Stomach (tissue), 4 donors: ENCODE measurements at regions not wholly inside any gene's neighbourhood (a gene's known extent, or its start where the extent isn't known, plus 50 kb on each side); places are given as distances from the start of the nearest gene placed in this dataset.

Experiments used
- POLR2A ChIP-seq, 4 donors: fragments of 450-650 bp; IDR thresholded peaks; one replicate each; pipeline ENCODE4 v1.6.1; 2016; ENCODE audit warnings: antibody characterized with exemption in 4 of 4, control low read depth in 2 of 4, mild to moderate bottlenecking in 1 of 4, moderate library complexity in 1 of 4
- POLR2AphosphoS5 ChIP-seq, 3 donors: sonication (generic); formaldehyde crosslinking; IDR thresholded peaks; one replicate each; pipeline ENCODE4 v1.6.1; 2016; ENCODE audit warnings: antibody characterized with exemption in 3 of 3
- TF ChIP-seq, protein P1 (sequence below), 7 experiments: fragments of 450-650 bp in 4 of 7; fragments of 200-600 bp in 3 of 7; sonication (generic) in 3 of 7; IDR thresholded peaks; one replicate each; pipeline ENCODE4 v1.5.1; 2016 to 2019; ENCODE audit warnings: antibody characterized with exemption in 7 of 7, control low read depth in 2 of 7, mild to moderate bottlenecking in 1 of 7

- TF ChIP-seq, protein P1, sequence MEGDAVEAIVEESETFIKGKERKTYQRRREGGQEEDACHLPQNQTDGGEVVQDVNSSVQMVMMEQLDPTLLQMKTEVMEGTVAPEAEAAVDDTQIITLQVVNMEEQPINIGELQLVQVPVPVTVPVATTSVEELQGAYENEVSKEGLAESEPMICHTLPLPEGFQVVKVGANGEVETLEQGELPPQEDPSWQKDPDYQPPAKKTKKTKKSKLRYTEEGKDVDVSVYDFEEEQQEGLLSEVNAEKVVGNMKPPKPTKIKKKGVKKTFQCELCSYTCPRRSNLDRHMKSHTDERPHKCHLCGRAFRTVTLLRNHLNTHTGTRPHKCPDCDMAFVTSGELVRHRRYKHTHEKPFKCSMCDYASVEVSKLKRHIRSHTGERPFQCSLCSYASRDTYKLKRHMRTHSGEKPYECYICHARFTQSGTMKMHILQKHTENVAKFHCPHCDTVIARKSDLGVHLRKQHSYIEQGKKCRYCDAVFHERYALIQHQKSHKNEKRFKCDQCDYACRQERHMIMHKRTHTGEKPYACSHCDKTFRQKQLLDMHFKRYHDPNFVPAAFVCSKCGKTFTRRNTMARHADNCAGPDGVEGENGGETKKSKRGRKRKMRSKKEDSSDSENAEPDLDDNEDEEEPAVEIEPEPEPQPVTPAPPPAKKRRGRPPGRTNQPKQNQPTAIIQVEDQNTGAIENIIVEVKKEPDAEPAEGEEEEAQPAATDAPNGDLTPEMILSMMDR (IDR thresholded peaks at IDR 0.05), result no peak
- TF ChIP-seq POLR2A (IDR thresholded peaks at IDR 0.05), result no peak
- no peak for TF ChIP-seq POLR2AphosphoS5 (IDR thresholded peaks at IDR 0.05)
These were observed 58.2 kb upstream of the RPS23 start for GRCh38 chr5:82336226-82336958.
